Neuronal stem cell (in vitro differentiated cells): ENCODE measurements at regions not wholly inside any gene's neighbourhood (a gene's known extent, or its start where the extent isn't known, plus 50 kb on each side); places are given as distances from the start of the nearest gene placed in this dataset.
"Not testable (repeated sequence)": the region's sequence is repeated elsewhere in the genome, so short reads cannot be mapped to it uniquely, and the experiment has no call there.

Source experiments
- DNase-seq: peaks from one replicate; pipeline ENCODE4 v3.0.0-alpha.2; 2013; ENCODE audit warnings: low spot score
- H2AFZ ChIP-seq: one replicate; pipeline ENCODE4 v1.6.1; 2013; ENCODE audit warnings: mild to moderate bottlenecking, low read length, inconsistent platforms
- H2AK5ac ChIP-seq: 2 replicates; pipeline ENCODE4 v1.6.1; 2013; ENCODE audit warnings: low read depth, mild to moderate bottlenecking, inconsistent platforms, low read length, moderate library complexity, mixed read lengths
- H2BK120ac ChIP-seq: 2 replicates; pipeline ENCODE4 v1.6.1; 2013; ENCODE audit warnings: low read depth, mild to moderate bottlenecking, inconsistent platforms, low read length, moderate library complexity, mixed read lengths
- H2BK12ac ChIP-seq: one replicate; pipeline ENCODE4 v1.6.1; 2013; ENCODE audit warnings: low read length, inconsistent platforms
- H2BK15ac ChIP-seq: 2 replicates; pipeline ENCODE4 v1.6.1; 2013; ENCODE audit warnings: mild to moderate bottlenecking, low read length, inconsistent platforms, mixed read lengths
- H2BK5ac ChIP-seq: one replicate; pipeline ENCODE4 v1.6.1; 2013; ENCODE audit warnings: inconsistent platforms, mild to moderate bottlenecking, low read length, moderate library complexity
- H3K14ac ChIP-seq: one replicate; pipeline ENCODE4 v1.6.1; 2013; ENCODE audit warnings: low read length, inconsistent platforms
- H3K18ac ChIP-seq: 2 replicates; pipeline ENCODE4 v1.6.1; 2013; ENCODE audit warnings: low read length, inconsistent platforms
- H3K23ac ChIP-seq: 2 replicates; pipeline ENCODE4 v1.6.1; 2013; ENCODE audit warnings: low read depth, mild to moderate bottlenecking, mixed read lengths, low read length, inconsistent platforms; ENCODE audit not compliant: poor library complexity
- H3K27ac ChIP-seq: replicated peaks from 3 replicates; pipeline ENCODE4 v1.5.1; 2013; ENCODE audit warnings: low read length, inconsistent platforms
- H3K27me3 ChIP-seq, 3 experiments: 2 replicates each; pipeline ENCODE4 v1.6.1; 2013; ENCODE audit warnings: low read length in 3 of 3, mild to moderate bottlenecking in 2 of 3, inconsistent platforms in 1 of 3, low read depth in 1 of 3, mixed read lengths in 1 of 3, moderate library complexity in 1 of 3; ENCODE audit not compliant: control insufficient read depth in 3 of 3, insufficient read depth in 3 of 3
- H3K36me3 ChIP-seq, 2 donors: replicated peaks in 1 of 2; 2 replicates each; pipeline ENCODE4 v1.6.1; 2013; ENCODE audit warnings: low read length in 2 of 2; ENCODE audit not compliant: control insufficient read depth in 2 of 2, insufficient read depth in 2 of 2
- H3K4ac ChIP-seq: 2 replicates; pipeline ENCODE4 v1.6.1; 2013; ENCODE audit warnings: inconsistent platforms, mild to moderate bottlenecking, low read length, moderate library complexity
- H3K4me1 ChIP-seq, 2 donors: 1 replicate in 1 of 2; 2 replicates in 1 of 2; pipeline ENCODE4 v1.6.1; 2013; ENCODE audit warnings: low read length in 2 of 2, low read depth in 1 of 2; ENCODE audit not compliant: control insufficient read depth in 2 of 2, insufficient read depth in 1 of 2
- H3K4me2 ChIP-seq: one replicate; pipeline ENCODE4 v1.6.1; 2013; ENCODE audit warnings: mild to moderate bottlenecking, low read length, inconsistent platforms; ENCODE audit not compliant: insufficient read depth, poor library complexity, severe bottlenecking
- H3K4me3 ChIP-seq, 2 donors: 2 replicates each; pipeline ENCODE4 v1.5.1; 2013; ENCODE audit warnings: low read length in 2 of 2, mild to moderate bottlenecking in 2 of 2, inconsistent platforms in 1 of 2, moderate library complexity in 1 of 2
- H3K79me1 ChIP-seq: one replicate; pipeline ENCODE4 v1.6.1; 2013; ENCODE audit warnings: low read depth, mild to moderate bottlenecking, inconsistent platforms, low read length, moderate library complexity
- H3K9ac ChIP-seq: one replicate; pipeline ENCODE4 v1.6.1; 2013; ENCODE audit warnings: mild to moderate bottlenecking, low read depth, low read length, inconsistent platforms; ENCODE audit not compliant: poor library complexity
- H3K9me3 ChIP-seq, 2 donors: replicated peaks in 1 of 2; 2 replicates each; pipeline versions ENCODE3 to v1.6.1; 2013; ENCODE audit warnings: low read length in 2 of 2, mild to moderate bottlenecking in 2 of 2, inconsistent platforms in 1 of 2, low read depth in 1 of 2, mixed read lengths in 1 of 2, moderate library complexity in 1 of 2; ENCODE audit not compliant: control insufficient read depth in 2 of 2, insufficient read depth in 1 of 2
- H4K8ac ChIP-seq: one replicate; pipeline ENCODE4 v1.6.1; 2013; ENCODE audit warnings: low read depth, mild to moderate bottlenecking, inconsistent platforms, low read length, moderate library complexity
- H4K91ac ChIP-seq: one replicate; pipeline ENCODE4 v1.6.1; 2013; ENCODE audit warnings: low read length, low read depth, mild to moderate bottlenecking, inconsistent platforms; ENCODE audit not compliant: poor library complexity
- whole genome bisulfite sequencing, 2 donors: extraction: QIAGEN DNeasy Blood & Tissue Kit; methylation state at CpG; one replicate each; pipeline ENCODE4 v1.1.7; 2013; ENCODE audit warnings: missing lambda C conversion rate in 2 of 2, mixed read lengths in 1 of 2; ENCODE audit not compliant: insufficient read length in 2 of 2, insufficient replicate concordance in 1 of 2; ENCODE audit errors: extremely low coverage in 2 of 2; 5-methylcytosine and 5-hydroxymethylcytosine counted together

DNA sequence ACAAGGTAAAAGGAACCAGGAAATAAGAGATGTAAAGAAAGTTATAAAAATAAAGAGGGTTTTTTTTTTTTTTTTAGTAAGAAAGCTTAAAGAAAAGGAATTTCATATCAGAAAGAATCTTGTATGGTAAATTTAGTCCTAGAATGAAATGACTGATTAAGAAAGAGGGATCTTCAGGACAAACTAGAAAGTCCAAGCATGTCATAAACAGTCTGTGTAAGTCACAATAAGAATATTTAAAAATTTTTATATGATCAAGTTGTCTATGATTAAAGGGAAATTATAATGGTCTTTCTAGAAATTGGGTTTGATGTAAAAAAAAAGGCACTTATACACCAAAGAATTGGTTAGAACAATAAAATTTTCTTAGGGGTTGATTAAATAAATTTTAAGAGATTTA lies 289.5 kb downstream of the XPNPEP1 start:
- H3K23ac ChIP-seq = no peak overlapping the region
- no peaks in the 10 kb centered on the region for H3K4me1 ChIP-seq
- H2BK5ac ChIP-seq = no peak overlapping the region
- H3K18ac ChIP-seq = no peak overlapping the region
- no peaks in the 10 kb centered on the region for H3K27me3 ChIP-seq
- H2AK5ac ChIP-seq = no peak overlapping the region
- H3K9me3 ChIP-seq = no peaks in the 10 kb centered on the region
- no peak overlapping the region for H3K27ac ChIP-seq
- no peak overlapping the region for H3K4me2 ChIP-seq
- H3K9ac ChIP-seq = no peak overlapping the region
- no peaks in the 10 kb centered on the region for H3K79me1 ChIP-seq
- no peak overlapping the region for H3K14ac ChIP-seq
- H3K4me3 ChIP-seq = no peak overlapping the region
- H4K91ac ChIP-seq = no peak overlapping the region
- no peak overlapping the region for H4K8ac ChIP-seq
- no peak overlapping the region for H2BK12ac ChIP-seq
- H2BK15ac ChIP-seq = no peak overlapping the region
- no peaks in the 10 kb centered on the region for H3K36me3 ChIP-seq
- no peak overlapping the region for H2AFZ ChIP-seq
- H2BK120ac ChIP-seq = no peak overlapping the region
- no peak overlapping the region for H3K4ac ChIP-seq
- peak; percentile 24 for DNase-seq

DNA sequence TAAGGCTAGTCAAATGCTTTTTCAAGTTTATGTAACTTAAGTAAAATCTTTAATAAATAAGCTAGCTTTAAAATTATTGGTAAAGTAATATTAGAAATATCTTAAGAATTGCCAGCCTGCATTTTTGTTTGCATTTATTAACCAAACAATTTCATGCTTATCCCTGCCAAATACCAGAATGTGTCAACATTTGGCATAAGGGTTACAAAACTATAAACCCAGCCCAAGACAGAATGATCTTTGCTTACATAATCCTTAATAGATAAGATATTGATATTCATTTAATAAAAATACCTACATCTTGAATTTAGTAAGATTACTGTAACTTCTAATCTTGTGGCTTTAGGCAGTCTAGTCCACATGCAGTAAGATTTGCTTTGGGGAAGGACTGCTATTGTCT lies 290.3 kb downstream of the XPNPEP1 start:
- not testable (repeated sequence) for H3K18ac ChIP-seq, H2BK5ac ChIP-seq, H4K91ac ChIP-seq, H3K4me2 ChIP-seq, H2BK120ac ChIP-seq, H3K14ac ChIP-seq, H2BK15ac ChIP-seq, H3K27ac ChIP-seq, DNase-seq, H3K9ac ChIP-seq, H4K8ac ChIP-seq, H3K4me3 ChIP-seq, H2BK12ac ChIP-seq, H3K9me3 ChIP-seq, H3K27me3 ChIP-seq, H3K4me1 ChIP-seq, H3K23ac ChIP-seq, H3K79me1 ChIP-seq, H3K36me3 ChIP-seq, H2AK5ac ChIP-seq, H2AFZ ChIP-seq, H3K4ac ChIP-seq

GRCh38 chr10:109624939-109625338 lies 298.4 kb downstream of the XPNPEP1 start:
- no peaks in the 10 kb centered on the region for H3K9me3 ChIP-seq
- no peaks in the 10 kb centered on the region for H3K79me1 ChIP-seq
- H2BK5ac ChIP-seq = no peak overlapping the region
- no peak overlapping the region for H3K9ac ChIP-seq
- H4K91ac ChIP-seq = no peak overlapping the region
- no peak overlapping the region for H4K8ac ChIP-seq
- H3K36me3 ChIP-seq = no peaks in the 10 kb centered on the region
- H3K4me2 ChIP-seq = no peak overlapping the region
- H3K4me3 ChIP-seq = no peak overlapping the region
- no peak overlapping the region for H2BK12ac ChIP-seq
- H2AK5ac ChIP-seq = no peak overlapping the region
- no peak overlapping the region for H3K18ac ChIP-seq
- H3K27ac ChIP-seq = no peak overlapping the region
- H2BK15ac ChIP-seq = no peak overlapping the region
- no peaks in the 10 kb centered on the region for H3K27me3 ChIP-seq
- no peak overlapping the region for H3K23ac ChIP-seq
- peaks cover 0 to 2% of the 10 kb centered on the region in 2 donors for H3K4me1 ChIP-seq
- WGBS, 2 donors = no CpG with 5 or more reads among the region's 2 CpGs
- H2AFZ ChIP-seq = no peak overlapping the region
- no peak overlapping the region for H2BK120ac ChIP-seq
- DNase-seq = no peak
- no peak overlapping the region for H3K4ac ChIP-seq
- no peak overlapping the region for H3K14ac ChIP-seq

DNA sequence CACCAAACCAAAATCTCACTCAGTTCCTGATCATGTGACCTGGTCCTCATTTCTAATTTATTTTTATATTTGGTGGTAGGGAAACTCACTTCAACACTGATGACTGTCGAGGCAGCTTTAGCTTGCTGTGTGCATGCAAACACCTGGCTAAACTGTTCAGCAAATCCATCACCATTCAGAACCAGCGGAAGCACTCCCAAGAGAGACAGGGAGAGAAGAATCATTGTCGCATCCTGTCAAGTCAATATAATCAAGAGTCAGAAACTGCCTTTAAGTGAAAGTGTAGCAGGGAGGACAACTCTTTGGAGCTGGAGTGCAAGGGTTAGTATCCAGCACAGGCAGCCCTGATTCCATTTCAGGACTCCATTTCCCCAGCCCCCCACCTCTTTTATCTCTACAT lies 300.7 kb downstream of the XPNPEP1 start:
- H3K9ac ChIP-seq = no peak overlapping the region
- no peak overlapping the region for H3K4me2 ChIP-seq
- no peaks in the 10 kb centered on the region for H3K79me1 ChIP-seq
- no peak overlapping the region for H2BK15ac ChIP-seq
- no peak overlapping the region for H4K8ac ChIP-seq
- no peak for DNase-seq
- H3K27ac ChIP-seq = no peak overlapping the region
- no peak overlapping the region for H3K4ac ChIP-seq
- no peaks in the 10 kb centered on the region for H3K9me3 ChIP-seq
- no peak overlapping the region for H2AK5ac ChIP-seq
- H4K91ac ChIP-seq = no peak overlapping the region
- no peak overlapping the region for H3K14ac ChIP-seq
- H2BK12ac ChIP-seq = no peak overlapping the region
- H2AFZ ChIP-seq = no peak overlapping the region
- no peak overlapping the region for H3K4me3 ChIP-seq
- H3K36me3 ChIP-seq = no peaks in the 10 kb centered on the region
- H3K23ac ChIP-seq = no peak overlapping the region
- H2BK120ac ChIP-seq = no peak overlapping the region
- H3K18ac ChIP-seq = no peak overlapping the region
- no CpG with 5 or more reads among the region's 3 CpGs for WGBS, 2 donors
- no peaks in the 10 kb centered on the region for H3K27me3 ChIP-seq
- H3K4me1 ChIP-seq = peaks cover 0 to 2% of the 10 kb centered on the region in 2 donors
- H2BK5ac ChIP-seq = no peak overlapping the region
